A673 (cell line): ENCODE measurements at regions not wholly inside any gene's neighbourhood (a gene's known extent, or its start where the extent isn't known, plus 50 kb on each side); places are given as distances from the start of the nearest gene placed in this dataset.

Source experiments
- CTCF ChIP-seq: fragments of 300-800, 200-600 bp; sonication (generic); conservative IDR thresholded peaks from 2 replicates; pipeline ENCODE4 v1.5.1; 2017; ENCODE audit warnings: low read depth, mild to moderate bottlenecking, antibody characterized with exemption, low read length, moderate library complexity, mixed read lengths
- EZH2 ChIP-seq: fragments of 200-600 bp; sonication (generic); IDR thresholded peaks from 2 replicates; pipeline ENCODE4 v1.6.1; 2017; ENCODE audit warnings: borderline replicate concordance, low read depth, mild to moderate bottlenecking, mixed read lengths, antibody characterized with exemption, low read length; ENCODE audit not compliant: poor library complexity, severe bottlenecking

DNA sequence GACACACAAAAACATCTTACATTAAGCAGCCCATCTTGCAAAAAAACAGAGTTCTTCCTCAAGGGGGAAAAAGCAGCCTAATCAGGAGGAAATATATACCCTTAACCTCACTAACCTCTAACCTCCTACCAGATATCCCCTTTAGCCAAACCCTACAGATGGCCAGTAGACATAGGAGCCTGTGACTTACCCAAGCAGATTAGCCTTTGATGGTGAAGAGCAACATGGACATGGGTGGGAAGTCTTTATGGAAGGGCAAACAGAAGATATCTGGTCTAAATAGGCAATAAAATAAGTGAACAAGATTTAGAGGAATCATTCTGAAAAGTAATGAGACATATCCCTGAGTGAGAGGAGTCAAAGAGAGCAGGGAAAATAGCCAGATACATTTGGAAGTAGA, 119.4 kb upstream of the ARPP21 start:
- TF ChIP-seq CTCF, result no peak
- no peak for TF ChIP-seq EZH2
